ENCODE measurements at regions not wholly inside any gene's neighbourhood (a gene's known extent, or its start where the extent isn't known, plus 50 kb on each side); places are given as distances from the start of the nearest gene placed in this dataset.

DNA sequence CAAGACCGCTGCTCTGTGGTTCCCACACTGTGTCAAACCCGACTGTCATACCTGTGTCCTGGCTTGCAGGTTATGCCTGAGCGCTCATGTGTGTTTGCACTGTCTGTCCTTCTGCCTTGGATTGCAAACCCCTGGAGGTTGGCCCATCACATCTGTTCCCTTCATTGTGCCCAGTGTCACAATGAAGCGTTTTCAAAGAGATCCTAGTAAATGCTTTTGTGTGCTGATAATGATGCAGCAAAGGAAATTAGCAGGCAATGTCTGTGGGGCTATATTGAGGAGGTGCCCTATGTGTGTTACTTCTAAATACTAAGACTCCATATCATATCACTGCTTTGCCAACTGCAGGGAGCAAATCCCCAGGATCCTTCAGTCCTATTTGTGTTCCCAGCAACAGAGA is 424.4 kb upstream of the NFIA start:
- TF ChIP-seq EZH2 (IDR thresholded peaks at IDR 0.05) (no peak), POLR2AphosphoS5 (IDR thresholded peaks at IDR 0.05; ENCODE audit: borderline replicate concordance, low read depth, low read length) (no peak)

Measured in SK-N-MC (cell line).